GM19023 (cell line): ENCODE measurements at regions not wholly inside any gene's neighbourhood (a gene's known extent, or its start where the extent isn't known, plus 50 kb on each side); places are given as distances from the start of the nearest gene placed in this dataset.

ENCODE experiments used
- ATAC-seq: cut with Tn5 transposase; IDR thresholded peaks from one replicate; pipeline ENCODE4 v1.9.1; 2021; ENCODE audit warnings: mild to moderate bottlenecking, moderate library complexity; ENCODE audit not compliant: unreplicated experiment

DNA sequence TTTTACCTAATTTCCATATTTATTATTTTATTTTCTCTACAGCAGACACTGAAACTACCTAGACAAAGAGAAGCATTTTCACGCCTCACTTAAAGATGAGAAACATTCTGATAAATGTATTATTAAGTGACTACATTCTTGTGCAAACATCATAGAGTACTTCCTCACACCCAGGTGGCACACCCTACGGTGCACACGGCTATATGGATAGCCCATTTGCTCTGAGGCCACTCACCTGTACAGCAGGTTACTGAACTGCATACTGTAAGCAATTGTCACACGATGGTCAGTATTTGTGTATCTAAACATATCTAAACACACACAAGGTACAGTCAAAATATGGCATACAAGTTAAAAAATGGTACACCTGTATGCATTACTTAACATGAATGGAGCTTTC lies 481.4 kb downstream of the CMPK2 start:
- ATAC-seq: no peak

DNA sequence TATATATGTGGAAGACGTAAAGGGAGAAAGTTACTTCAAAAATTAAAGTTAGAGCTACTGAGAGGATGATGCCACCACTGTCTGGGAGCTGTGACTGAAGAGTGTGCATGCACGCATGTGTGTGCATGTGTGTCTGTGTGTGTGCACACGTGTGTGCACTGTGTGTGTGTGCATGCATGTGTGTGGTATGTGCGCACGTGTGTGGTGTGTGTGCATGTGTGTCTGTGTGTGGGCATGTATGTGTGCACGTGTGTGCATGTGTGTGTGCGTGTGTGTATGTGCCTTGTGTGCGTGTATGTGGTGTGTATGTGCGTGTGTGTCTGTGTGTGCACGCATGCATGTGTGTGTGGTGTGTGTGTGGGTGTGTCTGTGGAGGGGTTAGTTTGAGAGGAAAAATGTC lies 473.4 kb downstream of the CMPK2 start:
- ATAC-seq: no peak

DNA sequence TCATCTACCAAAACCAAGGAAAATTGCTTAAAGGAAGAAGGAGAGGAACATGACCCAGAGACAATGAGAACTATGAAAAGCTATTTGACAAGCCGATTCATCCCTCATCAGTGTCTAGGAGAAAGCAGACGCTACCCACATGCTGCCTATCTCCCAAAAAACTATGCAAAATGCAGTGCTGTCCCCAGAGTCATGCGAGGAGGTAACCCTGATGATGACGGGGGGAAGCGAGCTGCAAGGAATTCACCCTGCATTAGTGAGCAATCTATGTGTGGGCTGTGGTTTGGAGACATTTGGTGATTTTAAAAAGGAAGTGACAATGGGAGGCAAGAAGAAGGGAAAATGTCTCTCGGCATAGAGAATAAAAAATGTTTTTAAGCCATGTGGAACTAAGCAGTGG lies 472.7 kb downstream of the CMPK2 start:
- no peak for ATAC-seq

DNA sequence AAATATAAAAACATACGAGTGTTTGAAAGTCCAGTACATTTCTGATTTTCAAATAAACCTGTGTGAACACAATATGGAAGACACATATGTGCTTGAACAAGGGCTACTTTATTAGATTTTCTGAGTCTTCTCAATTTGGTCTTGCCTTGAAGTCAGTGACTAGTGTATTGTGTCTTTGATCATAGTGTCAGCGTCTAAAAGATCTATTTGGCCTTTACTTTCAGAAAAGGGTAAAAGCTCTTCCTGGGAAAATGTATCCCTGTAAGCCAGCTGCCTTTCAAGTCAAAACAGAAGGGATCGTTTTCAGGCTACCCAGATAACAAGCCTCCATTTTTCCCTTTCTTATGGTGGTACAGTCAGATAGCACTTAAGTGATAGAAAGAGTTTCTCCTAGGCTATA lies 471.9 kb downstream of the CMPK2 start:
- no peak for ATAC-seq

DNA sequence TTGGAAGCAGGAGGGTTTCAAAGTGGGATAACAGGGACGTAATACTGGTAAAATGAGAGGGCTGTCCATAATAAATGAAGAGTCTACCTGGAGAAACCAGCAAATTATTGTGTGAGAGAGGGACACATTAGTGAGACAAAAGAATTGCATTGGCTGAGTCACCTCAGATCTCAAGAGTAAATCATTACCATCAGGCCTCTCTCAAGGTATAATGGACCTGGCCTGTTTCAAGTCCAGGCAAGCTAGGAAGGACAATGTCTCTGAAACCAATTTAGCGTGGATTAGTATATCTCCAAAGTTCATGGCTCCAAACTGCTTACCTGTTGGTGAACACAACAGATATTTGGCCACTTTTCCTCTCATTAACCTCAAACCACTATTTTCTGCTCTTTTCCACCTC lies 471.4 kb downstream of the CMPK2 start:
- no peak for ATAC-seq

DNA sequence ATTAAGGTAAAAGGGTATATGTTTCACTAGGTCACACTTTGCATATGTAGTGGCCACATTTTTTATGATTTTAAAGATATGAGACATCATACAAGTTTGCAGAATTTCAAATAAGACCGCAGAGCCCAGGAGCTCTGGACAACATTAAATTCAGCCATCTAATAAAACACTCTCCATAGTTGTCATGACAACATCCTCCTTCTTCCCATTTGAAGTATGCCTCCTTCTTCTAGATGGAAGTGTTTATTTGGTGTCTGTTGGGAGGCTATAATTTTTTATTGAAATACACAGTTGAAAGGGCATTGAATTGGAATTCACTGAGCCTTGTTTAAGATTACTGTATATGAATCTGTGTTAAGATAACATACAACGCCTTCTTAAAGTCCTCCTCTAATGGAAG lies 467.3 kb downstream of the CMPK2 start:
- no peak for ATAC-seq

DNA sequence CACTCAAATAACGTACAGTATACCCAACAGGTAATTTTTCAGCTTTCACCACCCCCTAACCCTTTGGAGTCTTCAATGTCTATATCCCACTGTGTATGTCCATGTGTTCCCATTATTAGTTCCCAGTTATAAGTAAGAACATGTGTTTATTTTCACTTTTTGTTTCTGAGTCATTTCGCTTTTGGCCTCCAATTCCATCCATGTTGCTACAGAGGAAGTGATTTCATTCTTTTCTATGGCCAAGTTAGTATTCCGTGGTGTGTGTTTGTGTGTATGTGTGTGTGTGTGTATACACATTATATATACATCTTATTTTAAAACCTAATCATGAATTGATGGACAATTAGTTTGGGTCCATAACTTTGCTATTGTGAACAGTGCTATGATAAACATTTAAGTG lies 464.4 kb downstream of the CMPK2 start:
- no peak for ATAC-seq

DNA sequence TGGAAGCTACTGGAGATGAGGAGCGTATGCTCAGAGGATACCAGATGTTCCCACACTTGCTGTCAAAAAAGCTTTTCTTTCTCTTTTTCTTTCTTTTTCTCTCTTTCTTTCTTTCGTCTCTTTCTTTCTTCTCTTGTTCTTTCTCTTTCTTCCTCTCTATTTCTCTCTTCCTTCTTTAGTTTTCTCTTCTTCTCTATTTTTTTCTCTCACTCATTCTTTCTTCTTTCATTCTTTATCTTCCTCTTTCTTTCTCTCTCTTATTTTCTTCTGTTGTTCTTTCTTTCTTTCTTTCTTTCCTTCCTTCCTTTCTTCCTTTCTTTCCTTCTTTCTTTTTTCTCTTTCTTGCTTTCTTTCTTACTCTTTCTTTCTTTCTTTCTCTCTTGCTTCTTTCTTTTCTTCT lies 457.6 kb downstream of the CMPK2 start:
- ATAC-seq: no peak

DNA sequence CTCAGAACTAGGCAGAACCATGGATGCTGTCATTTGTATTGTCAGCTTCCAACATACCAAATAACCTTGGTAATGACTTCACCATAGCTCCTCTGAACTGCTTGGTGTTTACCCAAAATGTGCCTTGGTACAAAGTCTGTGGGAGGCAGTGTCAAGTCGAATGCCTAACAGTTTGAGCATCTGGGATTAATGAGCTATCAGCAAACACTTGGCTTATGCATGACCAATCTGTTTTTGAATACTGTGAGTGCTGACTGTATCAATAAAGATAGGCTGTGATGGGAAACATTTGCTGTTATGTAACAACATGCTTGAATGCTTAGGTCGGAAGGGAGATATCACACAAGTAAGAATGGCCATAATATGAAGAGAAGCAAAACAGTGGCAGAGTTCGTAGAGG lies 455.4 kb downstream of the CMPK2 start:
- ATAC-seq: no peak

DNA sequence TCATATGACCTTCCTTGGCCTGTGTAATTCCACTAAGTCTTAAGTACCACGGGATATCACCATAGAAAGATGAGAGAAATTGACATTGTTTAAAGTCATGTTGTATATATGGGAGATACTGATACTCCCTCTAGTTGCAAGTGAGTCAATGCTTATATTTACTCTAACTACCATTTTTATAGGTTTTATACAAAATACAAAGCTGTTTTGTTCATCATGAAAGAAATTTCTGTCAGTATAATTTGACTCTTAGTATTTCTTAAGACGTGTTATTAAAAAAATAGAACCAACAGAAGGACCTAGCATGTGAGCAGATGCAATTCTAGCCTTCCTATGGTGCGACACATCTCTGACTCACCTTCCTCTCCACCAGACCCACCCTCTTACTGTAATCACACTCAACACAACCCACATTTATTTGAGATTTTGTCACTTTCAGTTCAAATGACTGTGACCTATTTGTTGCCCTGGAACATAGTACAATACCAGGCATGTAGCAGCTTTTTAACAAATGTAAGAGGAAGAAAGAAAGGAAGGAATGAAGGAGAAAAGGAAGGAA lies 453.1 kb downstream of the CMPK2 start:
- ATAC-seq: no peak

DNA sequence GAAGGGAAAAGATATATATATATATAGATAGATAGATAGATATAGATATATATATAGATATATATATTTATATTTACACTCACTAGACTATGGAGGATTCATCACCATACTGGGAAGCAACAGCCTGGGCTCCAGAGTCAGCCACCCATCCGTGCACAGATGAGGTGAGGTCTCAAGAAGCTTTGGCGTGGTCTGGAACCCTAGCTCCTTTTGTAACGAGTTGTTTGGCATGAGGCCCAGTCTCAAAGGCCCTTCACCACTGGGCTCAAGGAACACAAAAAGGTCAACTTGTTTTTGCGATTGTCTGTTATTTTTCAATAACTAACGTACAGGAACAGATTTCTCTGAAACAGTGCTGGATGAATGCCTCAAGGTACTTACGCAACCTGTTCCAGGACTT lies 448.7 kb downstream of the CMPK2 start:
- ATAC-seq: no peak

DNA sequence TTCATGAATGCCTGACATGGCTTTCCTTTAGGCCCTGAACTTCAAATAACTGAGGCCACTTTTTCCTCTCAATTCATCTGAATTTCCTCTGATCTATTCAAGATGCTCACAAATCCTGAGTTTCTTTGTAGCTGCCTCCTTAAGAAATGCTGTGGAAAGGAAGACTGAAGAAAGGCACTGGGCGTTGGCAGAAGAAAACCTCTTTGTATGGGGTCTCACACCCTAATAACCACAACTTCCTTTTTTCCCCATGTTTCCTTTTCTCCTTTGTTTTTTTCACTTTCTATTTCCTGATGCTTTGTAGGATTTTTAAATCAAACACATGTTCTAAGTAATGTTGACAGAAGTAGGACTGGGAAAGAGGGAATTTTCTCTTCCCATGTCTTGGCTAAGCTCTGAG lies 447.4 kb downstream of the CMPK2 start:
- no peak for ATAC-seq

DNA sequence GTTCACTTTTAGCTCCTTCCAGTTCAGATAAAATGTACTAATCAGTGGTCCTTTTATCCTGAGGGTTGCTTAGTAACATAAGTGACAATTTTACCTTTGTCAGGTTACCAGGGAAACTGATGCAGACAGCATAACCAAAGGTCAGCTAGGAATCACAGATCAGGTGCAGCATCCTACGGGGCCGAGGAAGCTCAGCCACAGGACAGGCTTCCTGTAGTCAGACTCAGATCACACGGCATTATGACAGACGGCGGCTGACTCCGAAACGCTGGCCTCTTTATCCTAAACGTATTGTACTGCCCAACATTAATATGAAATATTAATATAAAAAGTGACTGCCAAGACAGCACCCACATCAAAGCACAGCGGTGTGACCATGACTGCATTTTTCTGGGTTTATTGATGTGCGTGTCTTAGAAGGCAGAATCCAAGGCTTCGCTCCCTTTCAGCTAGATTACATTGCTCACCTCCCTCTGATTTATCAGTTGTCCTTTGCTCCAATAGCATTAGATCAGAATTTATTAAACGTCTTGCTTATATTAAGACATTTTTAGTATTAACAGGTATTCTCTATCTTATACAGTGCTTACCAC lies 444.5 kb downstream of the CMPK2 start:
- no peak for ATAC-seq

DNA sequence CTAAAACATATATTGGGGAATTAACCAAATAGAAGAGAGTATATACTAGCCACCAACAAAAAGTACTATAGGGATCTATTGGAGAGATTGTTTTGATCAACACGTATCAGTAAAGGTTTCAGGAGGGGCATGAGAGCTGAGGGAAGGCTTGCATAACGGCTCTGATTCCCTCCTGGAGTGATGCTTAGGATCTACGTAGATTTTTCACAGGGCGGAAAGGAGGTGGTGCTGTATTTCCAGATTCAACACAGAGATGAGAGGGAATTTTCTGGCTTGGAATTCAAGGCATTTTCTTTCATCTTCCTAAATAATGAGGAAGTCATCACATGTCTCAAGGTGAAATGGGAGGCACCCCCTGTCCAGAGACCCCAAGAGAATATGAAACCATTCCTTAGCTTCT lies 443.8 kb downstream of the CMPK2 start:
- ATAC-seq: no peak

DNA sequence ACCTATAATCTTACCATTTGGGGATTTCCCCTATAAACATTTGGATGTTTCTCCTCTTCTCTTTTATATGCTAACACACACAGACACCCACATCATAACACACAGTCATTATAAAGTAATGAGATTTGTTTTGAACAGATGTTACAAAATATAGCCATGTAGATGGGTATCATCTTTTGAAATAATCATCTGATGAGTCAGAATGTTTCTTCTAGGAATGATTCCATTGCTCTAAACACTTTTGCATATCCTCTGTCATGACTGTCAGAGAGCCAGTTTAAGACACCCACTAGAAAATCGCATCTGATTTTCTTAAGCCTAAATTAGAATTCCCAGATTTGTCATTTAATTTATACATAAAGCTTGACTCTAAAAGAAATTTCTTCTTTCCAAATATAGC lies 442.6 kb downstream of the CMPK2 start:
- ATAC-seq: no peak

DNA sequence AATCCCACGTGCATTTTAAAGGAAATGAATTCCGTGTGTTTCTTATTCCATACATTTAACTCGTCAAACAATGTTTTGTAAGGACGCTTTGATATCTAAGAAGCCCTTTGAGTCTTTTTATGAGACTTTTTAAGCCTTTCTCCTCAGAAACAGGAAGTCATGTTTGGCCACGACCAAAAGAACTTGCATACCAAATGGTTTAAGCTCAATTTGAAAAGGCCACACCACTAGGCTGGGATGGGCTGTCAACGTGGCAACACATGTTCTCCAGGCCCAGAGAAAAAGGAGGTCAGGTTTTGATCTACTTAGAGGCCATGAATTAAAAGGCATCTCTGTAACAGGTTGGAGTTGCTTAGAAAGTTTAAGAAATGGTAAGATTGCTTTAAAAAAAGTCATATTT lies 441.8 kb downstream of the CMPK2 start:
- ATAC-seq: no peak

DNA sequence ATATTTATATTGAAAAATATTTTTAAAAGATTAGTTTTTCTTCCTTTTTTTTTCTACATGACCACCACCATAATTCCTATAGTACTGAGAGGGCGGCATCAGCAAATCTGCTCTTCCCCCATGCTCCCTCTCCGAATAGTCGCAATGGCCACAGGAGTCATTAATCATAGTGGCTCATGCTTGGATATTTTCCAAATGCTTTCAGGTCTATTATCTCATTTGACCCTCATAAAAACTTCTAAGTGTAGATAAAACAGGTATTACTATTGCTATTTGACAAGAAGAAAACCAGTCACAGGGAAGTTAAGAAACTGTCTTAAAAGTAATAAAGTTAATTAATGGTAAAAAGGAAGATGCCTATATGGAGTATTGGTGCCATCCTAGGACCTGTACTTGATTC lies 440.7 kb downstream of the CMPK2 start:
- no peak for ATAC-seq

DNA sequence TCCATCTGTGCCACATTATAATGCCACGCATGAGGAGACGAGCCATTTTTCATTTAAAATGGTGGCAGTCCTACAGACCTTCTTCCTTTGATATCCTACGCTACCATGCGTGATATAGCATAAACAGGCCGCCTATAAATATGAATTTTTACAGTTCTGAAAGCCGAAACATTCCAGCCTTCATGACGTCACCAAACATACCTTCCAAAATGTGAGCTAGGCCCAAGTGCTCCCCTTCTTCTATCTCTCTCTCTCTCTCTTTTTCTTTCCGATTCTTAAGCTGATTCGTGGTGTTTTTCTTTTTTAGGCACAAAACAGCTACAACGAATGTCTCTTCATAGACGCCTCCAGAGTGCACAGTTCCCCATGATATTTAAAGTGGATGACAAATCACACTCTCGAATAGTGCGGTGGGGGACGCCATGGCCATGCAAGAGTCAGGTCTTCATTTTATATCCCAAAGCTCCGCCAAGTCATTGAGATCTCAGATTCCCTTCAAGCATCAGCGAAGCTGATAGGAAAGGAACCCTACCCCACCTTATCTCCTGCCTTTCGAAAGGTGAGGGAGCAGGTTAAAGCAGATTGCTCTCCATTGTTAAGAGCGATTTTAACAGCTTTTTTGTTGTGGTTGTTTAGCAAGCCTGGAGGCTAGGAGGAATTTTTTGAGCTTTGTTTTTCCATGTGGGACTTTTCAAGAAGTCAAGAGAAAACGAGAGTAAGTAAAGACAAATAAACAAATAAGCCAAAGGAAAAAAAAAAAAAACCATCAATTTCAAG lies 436.3 kb downstream of the CMPK2 start:
- ATAC-seq: no peak

DNA sequence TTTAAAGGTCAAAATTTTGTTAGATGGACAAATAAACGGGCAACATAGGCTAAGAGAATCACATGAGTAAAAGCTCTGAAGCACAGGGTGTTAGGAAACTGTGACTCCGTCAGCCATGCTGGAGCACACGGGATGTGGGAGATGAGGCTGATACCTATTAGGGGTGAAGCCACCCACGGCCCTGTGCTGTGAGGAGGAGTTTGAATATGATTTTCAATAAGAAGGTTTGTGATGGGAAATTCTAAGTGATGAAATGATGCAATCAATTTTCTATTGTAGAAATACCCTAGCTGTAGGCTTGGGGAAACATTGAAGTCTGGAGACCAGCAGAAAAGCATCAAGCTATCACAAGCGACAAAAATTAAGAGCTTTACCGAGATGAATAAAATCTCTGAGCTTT lies 431.3 kb downstream of the CMPK2 start:
- ATAC-seq: no peak

DNA sequence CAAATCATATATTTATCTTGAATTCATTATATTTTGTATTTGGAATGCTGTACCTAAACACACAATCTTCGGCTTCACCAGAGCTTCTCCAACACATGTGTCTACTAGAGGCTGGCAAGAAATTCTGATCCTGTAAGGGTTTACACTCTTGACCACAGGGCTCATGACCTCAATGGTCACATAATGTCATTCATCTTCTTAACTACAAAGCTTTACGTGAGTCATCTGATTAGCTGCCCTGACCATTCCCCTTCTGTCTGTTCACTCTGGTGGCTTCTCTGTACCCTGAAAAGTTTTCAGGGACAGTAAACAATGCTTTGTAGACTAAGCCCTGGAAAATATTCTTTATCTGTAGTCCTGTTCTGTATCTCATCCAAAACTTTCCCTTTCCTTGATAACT lies 423.9 kb downstream of the CMPK2 start:
- ATAC-seq: no peak

DNA sequence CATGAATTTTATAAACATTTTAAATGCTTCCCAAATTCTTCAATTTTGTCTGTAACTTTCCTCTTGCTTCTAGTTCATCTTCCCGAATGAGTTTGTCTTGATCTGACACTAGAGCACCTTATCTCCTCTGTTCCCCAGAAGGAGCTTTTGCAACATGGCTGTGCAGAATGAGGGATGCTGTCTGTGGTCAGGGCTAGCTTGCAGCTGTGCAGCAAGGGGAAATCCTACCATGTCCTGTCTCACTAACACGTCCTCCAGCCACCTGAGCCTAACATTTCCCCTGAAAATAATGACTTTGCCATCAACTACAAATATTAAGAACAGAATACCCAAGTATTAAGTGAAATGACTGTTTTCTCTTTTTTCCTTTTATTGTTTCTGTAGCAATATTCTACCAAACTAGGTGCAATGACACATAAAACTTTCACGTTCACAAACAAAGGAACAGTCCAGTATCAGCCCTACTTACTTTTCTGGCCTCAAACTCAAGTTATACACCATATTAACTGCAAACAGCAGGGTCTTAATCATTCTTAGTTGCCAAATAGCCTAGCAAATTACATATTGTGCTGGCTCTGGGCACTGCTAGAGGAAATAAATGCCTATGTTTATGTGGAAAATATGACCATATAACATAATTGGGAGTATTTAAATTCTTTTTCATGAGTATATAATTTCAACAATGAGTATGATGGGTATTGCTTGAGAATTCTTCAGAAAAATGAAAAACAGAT lies 423.3 kb downstream of the CMPK2 start:
- no peak for ATAC-seq
